ENCODE measurements at regions not wholly inside any gene's neighbourhood (a gene's known extent, or its start where the extent isn't known, plus 50 kb on each side); places are given as distances from the start of the nearest gene placed in this dataset.

DNA sequence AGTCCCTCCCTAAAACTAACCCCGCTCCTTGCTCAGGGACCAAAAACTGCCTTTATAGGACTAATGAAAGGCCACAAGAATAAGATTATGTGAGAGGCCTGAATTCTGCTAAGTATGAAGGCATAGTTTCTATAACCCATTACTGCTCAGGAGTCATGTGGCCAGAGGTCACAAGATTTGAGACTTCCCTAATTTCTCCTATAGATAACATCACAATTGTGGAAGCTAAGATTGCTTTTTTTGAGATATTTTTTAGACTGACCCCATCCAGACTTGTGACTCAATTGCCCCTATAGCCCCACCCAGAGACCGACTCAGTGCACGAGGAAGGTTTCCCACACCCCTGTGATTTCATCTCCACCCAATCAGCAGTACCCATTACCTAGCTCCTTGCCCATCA lies 504.1 kb upstream of the GOT2 start (continued):
- TF ChIP-seq, protein P1, sequence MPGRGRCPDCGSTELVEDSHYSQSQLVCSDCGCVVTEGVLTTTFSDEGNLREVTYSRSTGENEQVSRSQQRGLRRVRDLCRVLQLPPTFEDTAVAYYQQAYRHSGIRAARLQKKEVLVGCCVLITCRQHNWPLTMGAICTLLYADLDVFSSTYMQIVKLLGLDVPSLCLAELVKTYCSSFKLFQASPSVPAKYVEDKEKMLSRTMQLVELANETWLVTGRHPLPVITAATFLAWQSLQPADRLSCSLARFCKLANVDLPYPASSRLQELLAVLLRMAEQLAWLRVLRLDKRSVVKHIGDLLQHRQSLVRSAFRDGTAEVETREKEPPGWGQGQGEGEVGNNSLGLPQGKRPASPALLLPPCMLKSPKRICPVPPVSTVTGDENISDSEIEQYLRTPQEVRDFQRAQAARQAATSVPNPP (IDR thresholded peaks at IDR 0.05; ENCODE audit: borderline replicate concordance, insufficient read depth, insufficient read length): no peak

DNA sequence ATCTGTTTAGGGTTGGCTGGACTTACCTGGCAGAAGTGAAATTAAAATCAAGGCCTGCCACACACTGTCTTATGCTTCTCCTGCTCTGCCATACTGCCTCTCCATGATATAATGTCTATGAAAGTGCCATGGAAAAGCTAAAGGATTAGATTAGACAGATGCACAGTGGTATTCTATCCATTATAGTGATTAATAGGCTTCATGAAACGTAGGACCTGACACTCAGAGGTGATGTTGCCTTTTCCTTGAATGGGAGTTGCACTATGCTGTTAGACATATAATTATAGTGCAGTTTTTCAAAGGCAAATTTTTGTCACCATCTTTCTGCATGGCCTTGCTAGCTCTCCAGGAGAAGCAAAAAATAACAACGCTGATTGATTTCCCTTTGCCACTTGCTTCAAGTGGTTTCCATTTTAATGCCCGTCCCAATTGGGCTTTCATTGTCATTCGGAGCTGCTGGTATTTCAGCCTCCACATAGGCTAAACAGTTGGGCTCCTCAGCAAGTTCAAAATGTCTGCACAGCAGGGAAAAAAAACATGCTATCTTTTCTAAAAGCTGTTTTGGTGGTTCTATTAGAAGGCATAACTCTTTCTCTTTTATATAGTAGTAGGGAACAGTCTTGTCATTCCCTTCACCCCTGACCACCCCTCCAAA lies 502.8 kb upstream of the GOT2 start:
- CTCF ChIA-PET (ENCODE audit: low intra/inter-chr PET ratio): no interaction called here
- no peak overlapping the region for H2AFZ ChIP-seq (ENCODE audit: low read depth, low read length)
- TF ChIP-seq, protein P2, sequence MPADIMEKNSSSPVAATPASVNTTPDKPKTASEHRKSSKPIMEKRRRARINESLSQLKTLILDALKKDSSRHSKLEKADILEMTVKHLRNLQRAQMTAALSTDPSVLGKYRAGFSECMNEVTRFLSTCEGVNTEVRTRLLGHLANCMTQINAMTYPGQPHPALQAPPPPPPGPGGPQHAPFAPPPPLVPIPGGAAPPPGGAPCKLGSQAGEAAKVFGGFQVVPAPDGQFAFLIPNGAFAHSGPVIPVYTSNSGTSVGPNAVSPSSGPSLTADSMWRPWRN (IDR thresholded peaks at IDR 0.05; ENCODE audit: low read depth): no peak
- TF ChIP-seq LEF1 (IDR thresholded peaks at IDR 0.05) (no peak), MTF1 (CRISPR knock-in tag; IDR thresholded peaks at IDR 0.05; ENCODE audit: borderline replicate concordance) (no peak), COPS2 (conservative IDR thresholded peaks at IDR 0.05) (no peak), HMGN3 (IDR thresholded peaks at IDR 0.05; ENCODE audit: borderline replicate concordance, extremely low read depth, insufficient read length, low read depth, low read length) (no peak), ADNP (tag; IDR thresholded peaks at IDR 0.05) (no peak), ATF7 (IDR thresholded peaks at IDR 0.05) (no peak), GATAD2B (IDR thresholded peaks at IDR 0.05; ENCODE audit: borderline replicate concordance) (no peak), ZNF766 (CRISPR knock-in tag; conservative IDR thresholded peaks at IDR 0.05) (no peak), FUS (optimal IDR thresholded peaks at IDR 0.05; ENCODE audit: low read depth, low read length) (no peak), ARID1B (IDR thresholded peaks at IDR 0.05) (no peak)
- TF ChIP-seq, protein P3, sequence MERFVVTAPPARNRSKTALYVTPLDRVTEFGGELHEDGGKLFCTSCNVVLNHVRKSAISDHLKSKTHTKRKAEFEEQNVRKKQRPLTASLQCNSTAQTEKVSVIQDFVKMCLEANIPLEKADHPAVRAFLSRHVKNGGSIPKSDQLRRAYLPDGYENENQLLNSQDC (CRISPR knock-in tag; IDR thresholded peaks at IDR 0.05): no peak
- TF ChIP-seq, protein P4, sequence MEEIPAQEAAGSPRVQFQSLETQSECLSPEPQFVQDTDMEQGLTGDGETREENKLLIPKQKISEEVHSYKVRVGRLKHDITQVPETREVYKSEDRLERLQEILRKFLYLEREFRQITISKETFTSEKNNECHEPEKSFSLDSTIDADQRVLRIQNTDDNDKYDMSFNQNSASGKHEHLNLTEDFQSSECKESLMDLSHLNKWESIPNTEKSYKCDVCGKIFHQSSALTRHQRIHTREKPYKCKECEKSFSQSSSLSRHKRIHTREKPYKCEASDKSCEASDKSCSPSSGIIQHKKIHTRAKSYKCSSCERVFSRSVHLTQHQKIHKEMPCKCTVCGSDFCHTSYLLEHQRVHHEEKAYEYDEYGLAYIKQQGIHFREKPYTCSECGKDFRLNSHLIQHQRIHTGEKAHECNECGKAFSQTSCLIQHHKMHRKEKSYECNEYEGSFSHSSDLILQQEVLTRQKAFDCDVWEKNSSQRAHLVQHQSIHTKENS (CRISPR knock-in tag; IDR thresholded peaks at IDR 0.05): no peak
- TF ChIP-seq, protein P5, sequence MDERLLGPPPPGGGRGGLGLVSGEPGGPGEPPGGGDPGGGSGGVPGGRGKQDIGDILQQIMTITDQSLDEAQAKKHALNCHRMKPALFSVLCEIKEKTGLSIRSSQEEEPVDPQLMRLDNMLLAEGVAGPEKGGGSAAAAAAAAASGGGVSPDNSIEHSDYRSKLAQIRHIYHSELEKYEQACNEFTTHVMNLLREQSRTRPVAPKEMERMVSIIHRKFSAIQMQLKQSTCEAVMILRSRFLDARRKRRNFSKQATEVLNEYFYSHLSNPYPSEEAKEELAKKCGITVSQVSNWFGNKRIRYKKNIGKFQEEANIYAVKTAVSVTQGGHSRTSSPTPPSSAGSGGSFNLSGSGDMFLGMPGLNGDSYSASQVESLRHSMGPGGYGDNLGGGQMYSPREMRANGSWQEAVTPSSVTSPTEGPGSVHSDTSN (CRISPR knock-in tag; IDR thresholded peaks at IDR 0.05; ENCODE audit: low read depth): no peak
- TF ChIP-seq, protein P5 (tag; conservative IDR thresholded peaks at IDR 0.05; ENCODE audit: low read depth): no peak

More for the DNA sequence above, 502.8 kb upstream of the GOT2 start:
- WGBS (ENCODE audit: insufficient coverage, low coverage, missing lambda C conversion rate): 2% methylated on average over 4 of the region's 4 CpGs
- ATAC-seq (no peak), FAIRE-seq (no peak), DNase-seq (ENCODE audit: extremely low read depth in 1 of 4, low spot score in 3 of 4) (no peak)
- no TSS peak for BruUV-seq (replicated peaks)
- Histone ChIP-seq H3K9me1 (ENCODE audit: control insufficient read depth, insufficient read depth, low read length) (no peaks in the 10 kb centered on the region), H3K27ac (ENCODE audit: extremely low read depth, low read depth, low read length) (no peak overlapping the region), H3K4me1 (replicated peaks in 1 of 2; ENCODE audit: control insufficient read depth in 2 of 2, insufficient read depth in 2 of 2, low read length in 2 of 2) (no peaks in the 10 kb centered on the region), H3K9ac (ENCODE audit: insufficient read depth in 1 of 2, low read depth in 2 of 2, low read length in 2 of 2) (no peak overlapping the region), H3K36me3 (ENCODE audit: control insufficient read depth, insufficient read depth, low read length) (no peaks in the 10 kb centered on the region), H4K20me1 (replicated peaks; ENCODE audit: control insufficient read depth, insufficient read depth, low read length) (no peaks in the 10 kb centered on the region), H3K27me3 (ENCODE audit: control insufficient read depth in 2 of 2, insufficient read depth in 2 of 2, low read length in 2 of 2) (no peaks in the 10 kb centered on the region), H3K9me3 (replicated peaks; ENCODE audit: control insufficient read depth, insufficient read depth, low read depth, low read length) (no peaks in the 10 kb centered on the region), H3K79me2 (ENCODE audit: control insufficient read depth, insufficient read depth, low read length) (no peaks in the 10 kb centered on the region), H3K4me2 (ENCODE audit: insufficient read depth, low read length) (no peak overlapping the region), H3K4me3 (no peak overlapping the region)
- intact Hi-C loops (cut with micrococcal nuclease): no loop called here
- in situ Hi-C loops (cut with MboI): no loop called here
- POLR2A ChIA-PET: interaction anchor here (0.5 kb wide), 1 partner anchor 807 kb away, joined by 5 read pairs; no protein-coding TSS in a partner anchor
